Right ventricle myocardium superior (tissue), 1 donor: ENCODE measurements at regions not wholly inside any gene's neighbourhood (a gene's known extent, or its start where the extent isn't known, plus 50 kb on each side); places are given as distances from the start of the nearest gene placed in this dataset.

Source experiments
- ATAC-seq: fragments of 200-7000 bp; cut with Tn5 transposase; one replicate; pipeline ENCODE4 v1.9.1; 2020; ENCODE audit warnings: mild to moderate bottlenecking; ENCODE audit not compliant: poor library complexity
- DNase-seq: peaks from one replicate; pipeline ENCODE4 v3.0.0-alpha.2; 2020
- intact Hi-C: fragments of 100-400 bp; cut with DNase I; formaldehyde crosslinking; loops from one replicate; pipeline ENCODE4 v1.11.2; 2022
- donor health status: DM: no; HTN: yes; CAD: no; lungs with severe emphysema.

GRCh38 chr3:78174821-78175220 is 1134.9 kb downstream of the ROBO2 start:
- no peak for DNase-seq

GRCh38 chr3:78176869-78177268 is 1137.0 kb downstream of the ROBO2 start:
- DNase-seq = no peak
- intact Hi-C loops = no loop called here
- ATAC-seq = no peak

More at GRCh38 chr3:78174821-78175220, 1134.9 kb downstream of the ROBO2 start:
- intact Hi-C loops = no loop called here
- no peak for ATAC-seq

DNA sequence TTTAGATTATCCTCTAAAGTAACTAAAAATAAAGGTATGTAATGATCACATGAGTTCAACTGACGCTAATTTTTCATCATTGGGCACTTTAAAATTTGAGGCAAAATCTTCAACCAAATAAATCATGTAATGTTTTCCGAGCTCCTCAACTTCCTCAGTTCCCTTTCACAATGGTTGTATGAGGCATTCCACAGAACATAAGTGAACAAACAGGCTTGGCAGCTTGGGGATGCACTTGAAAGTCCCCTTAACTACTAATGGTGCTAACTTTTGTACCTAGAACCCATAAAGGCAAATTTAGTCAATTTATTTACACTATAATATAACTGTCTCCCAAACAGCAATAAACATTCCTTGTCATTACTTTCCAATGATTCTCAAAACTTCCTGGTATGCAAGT is 1137.9 kb downstream of the ROBO2 start:
- no peak for DNase-seq
- no peak for ATAC-seq
- intact Hi-C loops = no loop called here

- ATAC-seq = no peak
- no peak for DNase-seq
- intact Hi-C loops = no loop called here
These were observed 1138.3 kb downstream of the ROBO2 start for GRCh38 chr3:78178209-78178608.

DNA sequence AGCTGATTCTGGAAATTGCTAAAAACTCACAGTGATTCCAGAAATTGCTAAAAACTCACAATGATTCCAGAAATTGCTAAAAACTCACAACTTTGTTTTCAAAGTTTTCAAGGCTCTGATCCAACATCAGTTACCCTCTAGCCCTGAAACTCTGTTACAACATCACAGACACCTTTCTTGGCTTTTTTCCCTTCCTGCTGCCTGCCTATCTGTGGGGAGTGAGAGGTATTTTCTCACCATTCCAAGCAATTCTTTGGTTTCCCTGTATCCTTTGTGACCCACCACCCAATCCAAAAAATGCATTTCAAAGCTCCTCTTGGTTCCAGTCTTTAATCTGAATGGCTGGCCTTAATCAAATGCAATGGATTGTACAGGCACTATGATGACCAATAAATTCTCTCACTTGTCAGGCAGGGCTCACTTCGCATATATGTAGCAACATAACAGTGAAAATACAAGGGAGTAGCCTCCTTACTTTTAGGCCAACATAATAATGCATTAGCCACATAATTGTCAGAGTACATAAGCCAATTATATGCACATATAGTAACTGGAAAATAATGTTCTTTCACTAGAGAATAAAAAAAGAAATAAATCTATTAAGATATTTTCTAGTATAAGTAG is 1139.0 kb downstream of the ROBO2 start:
- ATAC-seq = no peak
- intact Hi-C loops = no loop called here
- no peak for DNase-seq

GRCh38 chr3:78183906-78184599 is 1144.2 kb downstream of the ROBO2 start:
- intact Hi-C loops = no loop called here
- DNase-seq (no peak), ATAC-seq (no peak)

DNA sequence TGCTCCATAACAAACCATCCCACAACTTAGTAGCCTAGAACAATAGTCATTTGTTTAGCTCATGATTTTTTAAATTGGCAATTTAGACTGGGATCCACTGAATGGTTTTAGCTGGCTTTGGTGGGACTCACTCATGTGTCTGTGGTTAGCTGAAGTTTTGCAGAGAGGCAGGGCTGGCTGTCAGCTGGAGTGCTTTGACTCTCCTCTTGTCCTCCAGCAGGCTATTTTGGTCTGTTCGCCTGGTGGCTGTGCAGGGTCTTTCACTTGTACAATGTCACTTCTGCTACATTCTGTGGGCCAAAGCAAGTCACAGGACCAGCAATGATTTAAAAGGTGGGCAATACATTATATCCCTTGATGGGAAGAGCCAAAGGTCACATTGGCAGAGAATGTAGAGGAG is 1146.5 kb downstream of the ROBO2 start:
- ATAC-seq (peak; percentile 73), DNase-seq (no peak)
- intact Hi-C loops = no loop called here

DNA sequence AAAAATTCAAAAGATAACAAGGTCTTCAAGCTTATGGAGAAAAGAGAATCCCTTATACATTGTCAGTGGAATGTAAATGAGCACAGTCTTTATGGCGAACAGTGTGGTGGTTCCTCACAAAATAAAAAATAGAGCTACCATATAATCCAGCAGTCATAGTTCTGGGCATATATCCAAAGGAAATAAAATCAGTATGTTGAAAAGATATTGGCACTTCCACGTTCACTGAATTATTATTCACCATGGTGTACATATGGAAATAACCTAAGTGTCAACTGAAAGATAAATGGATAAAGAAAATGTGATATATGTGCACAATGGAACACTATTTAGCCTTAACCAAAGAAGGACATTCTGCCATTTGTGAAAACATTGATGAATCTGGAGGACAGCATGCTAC is 1161.2 kb downstream of the ROBO2 start:
- DNase-seq (no peak), ATAC-seq (no peak)
- intact Hi-C loops = no loop called here

- ATAC-seq (peak; percentile 61), DNase-seq (no peak)
- intact Hi-C loops = no loop called here
These were observed 1165.1 kb downstream of the ROBO2 start for GRCh38 chr3:78204977-78205376.

DNA sequence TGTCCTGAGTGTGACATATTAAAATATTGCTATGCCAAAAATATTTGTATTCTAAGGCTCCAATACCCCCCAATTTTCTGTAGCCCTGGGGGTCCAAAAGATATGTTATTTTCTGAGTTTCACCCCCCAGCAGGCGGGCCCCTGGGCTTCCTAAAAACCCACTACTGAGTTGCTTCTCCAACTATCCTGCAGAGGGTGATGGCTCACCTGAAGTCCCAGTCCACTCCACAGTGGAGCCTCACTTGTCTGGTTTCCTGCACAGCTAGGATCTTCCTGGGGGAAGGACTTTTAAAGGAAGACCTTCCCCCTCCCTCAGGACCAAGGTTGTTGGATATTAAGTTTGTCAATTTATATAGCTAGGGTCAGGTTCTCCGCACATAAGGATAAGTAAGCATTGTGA is 1181.4 kb downstream of the ROBO2 start:
- no peak for DNase-seq
- no peak for ATAC-seq
- intact Hi-C loops = no loop called here

DNA sequence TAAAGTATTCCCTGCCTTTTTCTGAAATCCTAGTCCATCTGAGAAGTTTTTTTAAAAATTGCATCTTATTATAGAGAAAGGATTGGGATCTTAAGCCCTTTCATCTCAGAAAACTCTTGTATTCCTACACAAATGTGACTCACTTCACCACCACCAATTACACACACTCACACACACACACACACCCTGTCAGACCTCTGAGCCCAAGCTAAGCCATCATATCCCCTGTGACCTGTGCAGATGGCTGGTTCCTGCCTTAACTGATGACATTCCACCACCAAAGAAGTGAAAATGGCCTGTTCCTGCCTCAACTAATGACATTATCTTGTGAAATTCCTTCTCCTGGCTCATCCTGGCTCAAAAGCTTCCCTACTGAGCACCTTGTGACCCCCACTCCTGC is 1181.9 kb downstream of the ROBO2 start:
- ATAC-seq (no peak), DNase-seq (no peak)
- intact Hi-C loops = no loop called here

DNA sequence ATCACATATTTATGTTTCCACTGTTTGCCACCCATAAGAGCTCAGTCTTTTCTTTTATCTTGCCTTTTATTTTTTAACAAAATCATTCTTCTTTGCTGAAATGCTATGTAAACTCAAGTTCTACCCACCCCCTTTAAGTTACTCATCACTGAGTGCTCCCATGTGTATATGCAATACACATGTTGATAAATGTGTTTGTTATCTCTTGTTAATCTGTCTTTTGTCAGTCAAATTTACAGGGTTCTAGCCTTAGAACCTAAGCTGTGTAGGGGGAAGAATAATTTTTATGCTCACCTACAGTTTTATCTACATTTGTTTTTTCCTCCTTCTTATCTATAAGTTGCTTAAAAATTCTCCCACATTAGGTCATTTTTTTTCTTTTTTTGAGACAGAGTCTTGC is 1195.9 kb downstream of the ROBO2 start:
- DNase-seq = no peak
- intact Hi-C loops = no loop called here
- no peak for ATAC-seq

DNA sequence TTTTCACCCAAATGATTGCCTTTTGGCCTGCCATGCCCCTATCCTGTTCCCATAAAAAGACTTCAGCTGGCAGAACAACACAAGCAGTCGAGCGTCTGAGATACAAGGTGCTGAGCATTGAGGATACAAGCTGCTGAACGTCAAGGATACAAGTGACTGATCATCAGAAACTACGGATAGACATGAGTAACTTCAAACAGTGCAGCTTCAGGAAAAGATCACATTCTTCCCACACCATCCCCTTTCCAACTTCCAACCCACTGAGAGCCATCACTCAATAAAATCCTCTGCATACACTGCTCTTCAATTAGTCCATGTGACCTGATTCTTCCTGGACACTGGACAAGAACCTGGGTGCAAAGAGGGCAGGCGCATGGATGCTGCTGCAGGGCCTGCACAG is 1198.9 kb downstream of the ROBO2 start:
- intact Hi-C loops = no loop called here
- ATAC-seq (no peak), DNase-seq (no peak)

DNA sequence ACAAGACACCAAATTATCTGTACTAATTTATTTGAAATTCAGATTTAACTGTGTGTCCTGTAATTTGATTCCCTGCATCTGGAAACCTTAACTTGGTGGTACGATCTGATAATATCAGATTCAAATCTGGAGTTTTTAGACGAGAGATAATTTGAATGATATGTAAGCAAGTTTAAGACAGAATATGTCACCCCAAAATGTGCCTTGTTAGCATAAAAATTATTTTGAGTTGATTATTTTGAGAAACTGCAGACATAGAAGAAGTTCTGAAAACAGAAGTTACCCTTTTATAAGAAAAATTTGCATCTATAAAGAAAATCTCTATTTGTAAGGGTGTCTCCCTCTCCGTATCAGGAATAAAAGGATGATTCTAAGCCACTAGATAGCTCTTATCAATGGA is 1202.8 kb downstream of the ROBO2 start:
- DNase-seq = no peak
- intact Hi-C loops = no loop called here
- ATAC-seq = no peak

- no peak for ATAC-seq
- DNase-seq = no peak
- intact Hi-C loops = no loop called here
These were observed 1204.2 kb downstream of the ROBO2 start for GRCh38 chr3:78244136-78244535.

DNA sequence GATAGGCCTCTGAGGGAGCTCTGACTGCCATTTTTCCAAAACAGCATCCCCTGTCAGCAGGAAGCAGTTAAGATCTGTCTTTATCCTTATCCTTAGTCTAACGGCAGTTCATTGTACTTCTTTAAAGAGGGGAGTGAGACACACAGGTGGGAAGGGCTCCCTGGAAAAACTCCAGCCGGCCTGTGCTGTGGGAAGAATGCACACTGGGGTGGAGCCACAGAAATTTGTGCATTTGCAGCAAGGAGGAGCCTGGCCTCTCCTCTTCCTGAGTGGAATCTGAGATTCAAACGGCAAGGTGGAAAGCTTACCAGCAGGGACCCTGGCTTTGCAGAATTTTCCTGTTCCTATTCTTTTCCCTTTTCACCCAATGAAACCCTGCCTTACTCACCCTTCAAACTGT is 1209.4 kb downstream of the ROBO2 start:
- DNase-seq = no peak
- ATAC-seq = no peak
- intact Hi-C loops = no loop called here

GRCh38 chr3:78253860-78254259 is 1214.0 kb downstream of the ROBO2 start:
- DNase-seq (no peak), ATAC-seq (no peak)
- intact Hi-C loops = no loop called here

GRCh38 chr3:78255403-78255802 is 1215.5 kb downstream of the ROBO2 start:
- no peak for ATAC-seq
- DNase-seq = no peak
- intact Hi-C loops = no loop called here

DNA sequence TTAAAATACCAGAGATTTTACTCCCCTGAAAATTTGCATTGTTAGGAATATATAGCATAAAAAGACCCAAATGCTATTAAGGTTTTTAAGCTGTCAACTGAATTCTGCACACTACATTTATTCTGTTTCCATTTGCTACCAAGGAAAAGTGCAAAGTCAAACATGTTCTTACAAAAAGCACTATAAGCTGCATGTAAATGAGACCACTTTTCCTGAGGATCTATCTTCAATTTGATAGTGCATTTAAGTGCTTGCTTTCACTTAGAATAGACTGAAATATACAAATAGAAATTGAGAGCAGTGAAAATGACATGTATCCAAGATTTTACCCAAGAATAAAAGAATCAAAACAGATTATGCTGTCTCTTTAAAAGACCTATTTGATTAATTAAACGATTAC is 1216.2 kb downstream of the ROBO2 start:
- DNase-seq (no peak), ATAC-seq (no peak)
- intact Hi-C loops = no loop called here

GRCh38 chr3:78257951-78258530 is 1218.1 kb downstream of the ROBO2 start:
- intact Hi-C loops = no loop called here
- ATAC-seq (no peak), DNase-seq (no peak)
